Anterior cingulate cortex (tissue), 58 donors: ENCODE measurements at regions not wholly inside any gene's neighbourhood (a gene's known extent, or its start where the extent isn't known, plus 50 kb on each side); places are given as distances from the start of the nearest gene placed in this dataset.
"Not testable (repeated sequence)": the region's sequence is repeated elsewhere in the genome, so short reads cannot be mapped to it uniquely, and the experiment has no call there.

Experiments used
- DNase-seq, 58 donors: peaks; one replicate each; lab custom pipeline; 2025; lab: John Stamatoyannopoulos, UW

- DNase-seq = no peak
Measured at GRCh38 chr9:7739595-7739994, 60.0 kb downstream of the DMAC1 start.

GRCh38 chr9:7735311-7735710 lies 64.3 kb downstream of the DMAC1 start:
- no peak for DNase-seq

GRCh38 chr9:7730164-7730445 lies 69.5 kb downstream of the DMAC1 start:
- no peak for DNase-seq

- DNase-seq = peak in 3 of 58 donors; percentile 0 to 4 (median 3)
Measured at GRCh38 chr9:7729371-7730163, 70.0 kb downstream of the DMAC1 start.

GRCh38 chr9:7721291-7721690 lies 78.3 kb downstream of the DMAC1 start:
- no peak for DNase-seq

- DNase-seq = not testable (repeated sequence)
Measured at GRCh38 chr9:7713088-7713487, 86.5 kb downstream of the DMAC1 start.

- DNase-seq = no peak
Measured at GRCh38 chr9:7710686-7711085, 88.9 kb downstream of the DMAC1 start.

- DNase-seq = no peak
Measured at GRCh38 chr9:7707934-7708333, 91.6 kb downstream of the DMAC1 start.

- DNase-seq = no peak
Measured at GRCh38 chr9:7704543-7704942, 95.0 kb downstream of the DMAC1 start.

- no peak for DNase-seq
Measured at GRCh38 chr9:7691909-7692308, 107.7 kb downstream of the DMAC1 start.

- no peak for DNase-seq
Measured at GRCh38 chr9:7690014-7690413, 109.6 kb downstream of the DMAC1 start.

GRCh38 chr9:7688626-7689025 lies 111.0 kb downstream of the DMAC1 start:
- no peak for DNase-seq

GRCh38 chr9:7676609-7677156 lies 122.9 kb downstream of the DMAC1 start:
- peak in 1 of 58 donors; percentile 1 for DNase-seq

- no peak for DNase-seq
Measured at GRCh38 chr9:7671847-7672246, 127.7 kb downstream of the DMAC1 start.

- no peak for DNase-seq
Measured at GRCh38 chr9:7668541-7668940, 131.0 kb downstream of the DMAC1 start.

GRCh38 chr9:7665874-7666273 lies 133.7 kb downstream of the DMAC1 start:
- no peak for DNase-seq

GRCh38 chr9:7659766-7660165 lies 139.8 kb downstream of the DMAC1 start:
- no peak for DNase-seq

- peak in 8 of 58 donors; percentile 0 to 57 (median 10) for DNase-seq
Measured at GRCh38 chr9:7656636-7657035, 142.9 kb downstream of the DMAC1 start.

- DNase-seq = peak in 5 of 58 donors; percentile 3 to 17 (median 3)
Measured at GRCh38 chr9:7653262-7653661, 146.3 kb downstream of the DMAC1 start.

- no peak for DNase-seq
Measured at GRCh38 chr9:7640231-7640630, 159.3 kb downstream of the DMAC1 start.

- no peak for DNase-seq
Measured at GRCh38 chr9:7639471-7639870, 160.1 kb downstream of the DMAC1 start.

- DNase-seq = no peak
Measured at GRCh38 chr9:7636838-7637467, 162.6 kb downstream of the DMAC1 start.
